NCI-H1105 (cell line): ENCODE measurements at regions not wholly inside any gene's neighbourhood (a gene's known extent, or its start where the extent isn't known, plus 50 kb on each side); places are given as distances from the start of the nearest gene placed in this dataset.
"Not testable (repeated sequence)": the region's sequence is repeated elsewhere in the genome, so short reads cannot be mapped to it uniquely, and the experiment has no call there.

Experiments used
- DNase-seq: peaks from one replicate; lab custom pipeline; 2025; lab: John Stamatoyannopoulos, UW

GRCh38 chr3:75445234-75445633, 218.9 kb upstream of the FRG2C start:
- not testable (repeated sequence) for DNase-seq

GRCh38 chr3:75446948-75447347, 217.2 kb upstream of the FRG2C start:
- not testable (repeated sequence) for DNase-seq

GRCh38 chr3:75453328-75453727, 210.8 kb upstream of the FRG2C start:
- DNase-seq = peak; percentile 88

DNA sequence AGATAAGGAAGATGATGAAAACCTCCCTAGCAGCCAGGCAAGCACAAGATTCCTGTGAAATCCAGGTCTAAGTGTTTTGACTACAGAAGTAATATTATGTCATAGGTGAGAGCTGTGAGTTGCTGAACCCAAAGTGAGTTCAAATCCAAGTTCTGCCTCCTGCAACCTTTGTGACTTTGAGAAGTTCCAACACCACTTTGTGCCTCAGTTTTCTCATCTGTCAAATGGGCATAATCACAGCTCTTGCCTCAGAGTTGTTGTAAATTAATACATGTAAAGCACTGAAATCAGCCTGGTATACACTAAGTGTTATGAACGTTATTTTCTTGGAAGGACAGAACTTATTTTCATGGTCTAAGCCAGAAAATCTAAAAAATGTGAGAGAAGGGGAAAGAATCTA, 210.3 kb upstream of the FRG2C start:
- DNase-seq = not testable (repeated sequence)

DNA sequence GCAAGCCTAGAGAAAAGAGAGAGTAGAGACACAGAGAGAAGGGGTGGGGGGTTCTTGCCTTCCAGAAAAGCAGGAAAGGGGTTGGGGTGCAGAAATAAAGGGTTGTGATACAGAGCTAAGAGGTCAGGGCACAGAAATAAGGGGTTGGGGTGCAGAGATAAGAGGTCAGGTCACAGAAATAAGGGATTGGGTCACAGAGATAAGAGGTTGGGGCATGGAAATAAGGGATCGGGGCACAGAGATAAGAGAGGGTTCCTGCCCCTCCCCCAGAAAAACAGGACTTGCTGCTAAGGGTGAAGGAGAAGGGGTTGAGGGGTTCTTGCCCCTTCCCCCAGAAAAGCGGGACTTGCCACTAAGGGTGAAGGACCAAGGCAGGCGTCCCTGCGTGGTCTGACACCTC, 189.6 kb upstream of the FRG2C start:
- not testable (repeated sequence) for DNase-seq

- not testable (repeated sequence) for DNase-seq
These were observed 167.5 kb upstream of the FRG2C start for GRCh38 chr3:75496600-75496999.

DNA sequence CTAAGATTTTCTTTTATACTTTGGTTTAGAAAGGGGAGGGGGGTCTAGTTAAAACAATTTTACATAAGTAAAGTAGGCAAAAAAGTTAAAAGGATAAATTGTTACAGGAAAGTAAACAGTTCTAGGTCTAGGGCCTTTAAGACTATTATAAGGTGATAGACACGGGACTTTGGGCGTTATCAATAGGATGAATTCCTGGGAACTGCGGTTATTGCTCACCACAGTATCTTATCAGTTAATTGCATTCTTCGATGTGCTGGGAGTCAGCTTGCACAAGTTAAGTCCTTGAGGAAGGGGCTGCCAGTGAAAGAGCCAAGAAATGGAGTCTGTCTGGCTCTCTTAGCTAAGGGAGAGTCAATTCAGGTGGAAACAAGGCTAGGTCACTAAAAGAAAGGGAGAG, 163.8 kb upstream of the FRG2C start:
- DNase-seq = not testable (repeated sequence)

- DNase-seq = not testable (repeated sequence)
These were observed 162.0 kb upstream of the FRG2C start for GRCh38 chr3:75502171-75502570.

- not testable (repeated sequence) for DNase-seq
These were observed 161.1 kb upstream of the FRG2C start for GRCh38 chr3:75502769-75503756.

GRCh38 chr3:75506603-75507002, 157.5 kb upstream of the FRG2C start:
- DNase-seq = no peak

GRCh38 chr3:75507956-75508355, 156.2 kb upstream of the FRG2C start:
- DNase-seq = not testable (repeated sequence)

DNA sequence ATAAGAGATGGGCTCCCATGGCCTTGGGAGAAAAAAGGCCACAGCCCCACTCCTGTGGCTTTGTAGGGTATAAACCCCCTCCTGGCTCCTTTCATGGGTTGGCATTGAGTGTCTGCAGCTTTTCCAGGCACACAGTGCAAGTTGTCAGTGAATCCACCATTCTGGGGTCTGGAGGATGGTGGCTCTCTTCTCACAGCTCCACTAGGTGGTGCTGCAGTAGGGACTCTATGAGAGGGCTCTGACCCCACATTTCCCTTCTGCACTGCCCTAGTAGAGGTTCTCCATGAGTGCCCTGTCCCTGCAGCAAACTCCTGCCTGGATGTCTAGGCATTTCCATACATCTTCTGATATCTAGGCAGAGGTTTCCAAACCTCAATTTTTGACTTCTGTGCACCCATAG, 136.5 kb upstream of the FRG2C start:
- DNase-seq = not testable (repeated sequence)

- not testable (repeated sequence) for DNase-seq
These were observed 112.0 kb upstream of the FRG2C start for GRCh38 chr3:75552095-75552494.

DNA sequence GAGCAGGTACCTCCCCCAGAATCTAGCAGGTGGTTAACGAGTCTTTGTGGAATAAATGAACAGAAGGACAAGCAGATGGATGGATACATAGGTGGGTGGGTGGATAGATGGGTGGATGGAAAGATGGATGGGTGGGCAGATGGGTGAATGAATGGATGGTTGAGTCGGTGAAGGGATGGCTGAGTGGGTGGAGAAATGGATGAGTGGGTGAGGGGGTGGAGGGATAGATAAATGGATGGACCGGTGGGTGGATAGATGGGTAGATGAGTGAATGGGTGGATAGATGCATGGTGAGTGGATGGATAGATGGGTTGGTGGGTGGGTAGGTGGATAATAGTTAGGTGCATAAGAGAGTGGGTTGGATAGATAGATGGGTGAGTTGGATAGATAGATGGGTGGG, 99.7 kb upstream of the FRG2C start:
- not testable (repeated sequence) for DNase-seq

- DNase-seq = not testable (repeated sequence)
These were observed 91.8 kb upstream of the FRG2C start for GRCh38 chr3:75572303-75572702.

- not testable (repeated sequence) for DNase-seq
These were observed 85.0 kb upstream of the FRG2C start for GRCh38 chr3:75579091-75579490.

DNA sequence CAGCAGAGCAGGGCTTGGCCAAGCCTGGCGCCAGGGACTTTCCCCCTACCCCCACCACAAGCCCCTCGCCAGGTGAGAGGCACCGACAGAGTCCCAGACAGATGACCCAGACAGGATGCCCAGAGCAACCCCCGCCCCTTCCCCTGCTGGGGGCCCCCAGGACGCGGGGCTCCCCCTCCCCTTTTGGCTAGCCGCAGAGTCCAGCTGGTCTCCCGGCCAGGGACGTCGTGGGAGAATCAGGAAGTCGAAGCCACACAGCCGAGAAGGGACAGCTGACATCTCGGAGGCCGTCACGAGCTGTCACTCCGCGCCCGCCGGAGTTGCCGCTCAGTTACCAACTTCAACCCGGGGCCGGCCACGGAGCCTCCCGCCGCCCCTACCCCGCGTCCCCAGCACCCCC, 84.6 kb upstream of the FRG2C start:
- DNase-seq = not testable (repeated sequence)

- DNase-seq = not testable (repeated sequence)
These were observed 83.9 kb upstream of the FRG2C start for GRCh38 chr3:75579981-75580782.

- not testable (repeated sequence) for DNase-seq
These were observed 81.6 kb upstream of the FRG2C start for GRCh38 chr3:75582536-75582935.

DNA sequence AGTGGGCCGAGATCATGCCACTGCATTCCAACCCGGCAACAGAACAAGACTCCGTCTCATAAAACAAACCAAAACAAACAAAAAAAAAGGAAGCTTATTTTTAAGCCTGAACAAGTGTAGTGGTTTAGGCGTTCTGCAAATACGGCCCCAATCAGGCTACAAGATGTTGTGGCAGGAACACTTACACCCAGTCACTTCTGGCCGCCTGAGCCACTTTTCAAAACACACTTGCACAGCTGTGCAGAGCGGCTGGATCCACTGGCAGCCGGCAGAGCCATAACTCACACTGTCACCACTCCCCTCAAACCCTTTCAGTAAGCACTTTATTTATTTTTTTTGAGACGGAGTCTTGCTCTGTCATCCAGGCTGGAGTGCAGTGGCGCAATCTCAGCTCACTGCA, 81.0 kb upstream of the FRG2C start:
- DNase-seq = not testable (repeated sequence)

- not testable (repeated sequence) for DNase-seq
These were observed 76.4 kb upstream of the FRG2C start for GRCh38 chr3:75587695-75588094.

DNA sequence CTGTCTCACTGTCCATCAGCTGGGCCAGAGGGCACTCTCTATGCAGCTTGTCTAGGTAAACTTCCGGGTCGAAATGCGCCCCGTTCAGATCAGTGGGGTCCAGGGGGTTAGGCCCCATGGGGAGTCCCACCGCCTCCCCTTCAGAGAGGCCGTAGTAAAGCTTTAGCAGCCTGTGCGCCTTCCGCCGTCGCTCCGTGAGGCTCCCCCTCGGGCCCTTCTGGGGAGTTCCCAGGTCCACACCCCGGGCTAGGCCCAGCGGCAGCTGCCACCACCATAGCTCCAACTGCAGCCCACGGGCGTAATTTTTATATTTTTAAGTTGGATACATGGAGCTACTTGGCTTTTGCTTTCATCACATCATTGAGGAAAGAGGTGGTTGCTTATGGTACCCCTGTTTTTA, 73.7 kb upstream of the FRG2C start:
- DNase-seq = not testable (repeated sequence)
